Stimulated activated CD4-positive, alpha-beta T cell treated with anti-CD3 and anti-CD28 coated beads, Interleukin-1b, Interleukin-23, amount 100 ng/mL, for 1 hour (primary cell): ENCODE measurements at regions not wholly inside any gene's neighbourhood (a gene's known extent, or its start where the extent isn't known, plus 50 kb on each side); places are given as distances from the start of the nearest gene placed in this dataset.

Source experiments
- DNase-seq, 2 donors: peaks; one replicate each; pipeline ENCODE4 v3.0.0-alpha.2; 2020; ENCODE audit warnings: low read depth in 2 of 2

- no peak for DNase-seq
Observed at GRCh38 chr2:64283641-64284361, 139.6 kb upstream of the PELI1 start.

GRCh38 chr2:64284751-64285150 lies 140.5 kb upstream of the PELI1 start:
- DNase-seq = no peak

- no peak for DNase-seq
Observed at GRCh38 chr2:64287202-64287740, 143.1 kb upstream of the PELI1 start.

- DNase-seq = no peak
Observed at GRCh38 chr2:64288321-64289193, 144.3 kb upstream of the PELI1 start.

GRCh38 chr2:64289251-64289650 lies 145.0 kb upstream of the PELI1 start:
- DNase-seq = no peak

- DNase-seq = no peak
Observed at GRCh38 chr2:64289737-64290136, 145.5 kb upstream of the PELI1 start.

GRCh38 chr2:64291181-64291580 lies 147.0 kb upstream of the PELI1 start:
- DNase-seq = no peak

- DNase-seq = no peak
Observed at GRCh38 chr2:64295326-64296139, 151.3 kb upstream of the PELI1 start.

GRCh38 chr2:64296140-64296480 lies 151.9 kb upstream of the PELI1 start:
- no peak for DNase-seq

GRCh38 chr2:64296695-64297346 lies 152.6 kb upstream of the PELI1 start:
- DNase-seq = no peak

- no peak for DNase-seq
Observed at GRCh38 chr2:64298161-64298560, 153.9 kb upstream of the PELI1 start.

GRCh38 chr2:64300066-64300465 lies 153.9 kb upstream of the LGALSL start:
- DNase-seq = no peak

- DNase-seq = no peak
Observed at GRCh38 chr2:64303250-64303649, 150.7 kb upstream of the LGALSL start.

GRCh38 chr2:64307421-64307820 lies 146.5 kb upstream of the LGALSL start:
- no peak for DNase-seq

GRCh38 chr2:64311191-64311910 lies 142.6 kb upstream of the LGALSL start:
- DNase-seq = no peak

GRCh38 chr2:64311948-64312621 lies 141.9 kb upstream of the LGALSL start:
- DNase-seq = no peak

GRCh38 chr2:64312622-64313397 lies 141.2 kb upstream of the LGALSL start:
- DNase-seq = no peak

GRCh38 chr2:64313398-64313723 lies 140.6 kb upstream of the LGALSL start:
- no peak for DNase-seq

- no peak for DNase-seq
Observed at GRCh38 chr2:64315291-64315960, 138.5 kb upstream of the LGALSL start.
